HEK293 (cell line): ENCODE measurements at regions not wholly inside any gene's neighbourhood (a gene's known extent, or its start where the extent isn't known, plus 50 kb on each side); places are given as distances from the start of the nearest gene placed in this dataset.

Experiments used
- CTCF ChIA-PET: fragments of 350-600 bp; formaldehyde crosslinking; extraction: SDS; loops from one replicate; lab custom pipeline; 2021; ENCODE audit warnings: antibody characterized with exemption; lab: Yijun Ruan, JAX
- POLR2A ChIA-PET: fragments of 300-600 bp; formaldehyde crosslinking; extraction: SDS; loops from one replicate; lab custom pipeline; 2020; ENCODE audit warnings: antibody characterized with exemption, inconsistent platforms; lab: Yijun Ruan, JAX
- H3K27ac ChIP-seq: fragments of 200-500 bp; sonication (Bioruptor generic); 2 replicates; pipeline ENCODE4 v1.5.1; 2014; ENCODE audit warnings: low read depth, low read length, control low read depth, inconsistent platforms; ENCODE audit errors: extremely low read depth
- H3K36me3 ChIP-seq, 2 experiments: fragments of 200-500 bp in 1 of 2; sonication (Bioruptor generic) in 1 of 2; 1 replicate in 1 of 2; 2 replicates in 1 of 2; pipeline ENCODE4 v1.5.1; 2014 to 2017; ENCODE audit warnings: inconsistent platforms in 2 of 2, low read length in 2 of 2; ENCODE audit not compliant: control insufficient read depth in 2 of 2, insufficient read depth in 1 of 2
- H3K4me1 ChIP-seq: fragments of 200-500 bp; sonication (Bioruptor generic); 2 replicates; pipeline ENCODE4 v1.5.1; 2014; ENCODE audit warnings: mild to moderate bottlenecking, low read length, inconsistent platforms; ENCODE audit not compliant: control insufficient read depth, insufficient read depth
- H3K4me3 ChIP-seq: 2 replicates; pipeline ENCODE4 v1.5.1; 2011; ENCODE audit warnings: low read depth, mild to moderate bottlenecking, control low read depth, low read length, moderate library complexity
- H3K9me3 ChIP-seq: fragments of 200-500 bp; sonication (Bioruptor generic); 2 replicates; pipeline ENCODE4 v1.5.1; 2014; ENCODE audit warnings: low read depth, low read length, inconsistent platforms; ENCODE audit not compliant: control insufficient read depth, insufficient read depth
- GLI4 ChIP-seq: fragments of 450-650 bp; formaldehyde crosslinking; IDR thresholded peaks from 2 replicates; pipeline ENCODE4 v1.5.1; 2016; ENCODE audit warnings: missing biosample characterization, missing genetic modification characterization
- GLIS2 ChIP-seq: fragments of 450-650 bp; formaldehyde crosslinking; IDR thresholded peaks from 2 replicates; pipeline ENCODE4 v1.5.1; 2016; ENCODE audit warnings: missing biosample characterization, missing genetic modification characterization
- RBAK ChIP-seq: fragments of 450-650 bp; formaldehyde crosslinking; IDR thresholded peaks from 2 replicates; pipeline ENCODE4 v1.5.1; 2016; ENCODE audit warnings: missing biosample characterization, missing genetic modification characterization
- SALL2 ChIP-seq: fragments of 450-650 bp; formaldehyde crosslinking; IDR thresholded peaks from 2 replicates; pipeline ENCODE4 v1.5.0; 2017; ENCODE audit warnings: missing biosample characterization, mild to moderate bottlenecking, missing genetic modification characterization, borderline replicate concordance
- SCRT1 ChIP-seq: fragments of 450-650 bp; formaldehyde crosslinking; IDR thresholded peaks from 2 replicates; pipeline ENCODE4 v1.5.1; 2016; ENCODE audit warnings: missing biosample characterization, missing genetic modification characterization, borderline replicate concordance
- YY2 ChIP-seq: fragments of 450-650 bp; formaldehyde crosslinking; IDR thresholded peaks from 2 replicates; pipeline ENCODE4 v1.5.1; 2016; ENCODE audit warnings: missing biosample characterization, missing genetic modification characterization
- ZBTB8A ChIP-seq: fragments of 450-650 bp; formaldehyde crosslinking; IDR thresholded peaks from 2 replicates; pipeline ENCODE4 v1.5.1; 2016; ENCODE audit warnings: missing biosample characterization, missing genetic modification characterization
- ZFP3 ChIP-seq: fragments of 450-650 bp; formaldehyde crosslinking; IDR thresholded peaks from 2 replicates; pipeline ENCODE4 v1.5.1; 2016; ENCODE audit warnings: low read depth, missing biosample characterization, missing genetic modification characterization
- ZNF10 ChIP-seq: fragments of 450-650 bp; formaldehyde crosslinking; IDR thresholded peaks from 2 replicates; pipeline ENCODE4 v1.5.1; 2017; ENCODE audit warnings: missing biosample characterization, missing genetic modification characterization
- ZNF132 ChIP-seq: fragments of 450-650 bp; formaldehyde crosslinking; IDR thresholded peaks from 2 replicates; pipeline ENCODE4 v1.5.1; 2017; ENCODE audit warnings: missing biosample characterization, missing genetic modification characterization, borderline replicate concordance
- ZNF174 ChIP-seq: fragments of 450-650 bp; formaldehyde crosslinking; IDR thresholded peaks from 2 replicates; pipeline ENCODE4 v1.5.0; 2017; ENCODE audit warnings: missing biosample characterization, mild to moderate bottlenecking, missing genetic modification characterization
- ZNF175 ChIP-seq: fragments of 450-650 bp; formaldehyde crosslinking; IDR thresholded peaks from 2 replicates; pipeline ENCODE4 v1.5.1; 2016; ENCODE audit warnings: missing biosample characterization, missing genetic modification characterization
- ZNF24 ChIP-seq: fragments of 450-650 bp; formaldehyde crosslinking; IDR thresholded peaks from 2 replicates; pipeline ENCODE4 v1.5.1; 2016; ENCODE audit warnings: missing biosample characterization, missing genetic modification characterization
- ZNF324 ChIP-seq: fragments of 450-650 bp; formaldehyde crosslinking; IDR thresholded peaks from 2 replicates; pipeline ENCODE4 v1.5.1; 2016; ENCODE audit warnings: missing biosample characterization, missing genetic modification characterization
- ZNF391 ChIP-seq: fragments of 450-650 bp; formaldehyde crosslinking; IDR thresholded peaks from 2 replicates; pipeline ENCODE4 v1.5.1; 2016; ENCODE audit warnings: low read depth, missing biosample characterization, missing genetic modification characterization, borderline replicate concordance
- ZNF426 ChIP-seq: fragments of 450-650 bp; formaldehyde crosslinking; IDR thresholded peaks from 2 replicates; pipeline ENCODE4 v1.5.1; 2017; ENCODE audit warnings: missing biosample characterization, missing genetic modification characterization, mild to moderate bottlenecking, inconsistent platforms, moderate library complexity
- ZNF521 ChIP-seq: fragments of 450-650 bp; formaldehyde crosslinking; IDR thresholded peaks from 2 replicates; pipeline ENCODE4 v1.5.1; 2017; ENCODE audit warnings: missing biosample characterization, mild to moderate bottlenecking, missing genetic modification characterization
- ZNF571 ChIP-seq: fragments of 450-650 bp; formaldehyde crosslinking; IDR thresholded peaks from 2 replicates; pipeline ENCODE4 v1.5.0; 2017; ENCODE audit warnings: missing biosample characterization, missing genetic modification characterization
- ZNF610 ChIP-seq: fragments of 450-650 bp; formaldehyde crosslinking; IDR thresholded peaks from 2 replicates; pipeline ENCODE4 v1.5.1; 2016; ENCODE audit warnings: missing biosample characterization, missing genetic modification characterization, borderline replicate concordance
- ZNF76 ChIP-seq: fragments of 450-650 bp; formaldehyde crosslinking; IDR thresholded peaks from 2 replicates; pipeline ENCODE4; 2016; ENCODE audit warnings: low read depth, missing biosample characterization, missing genetic modification characterization, borderline replicate concordance
- ZNF843 ChIP-seq: fragments of 450-650 bp; formaldehyde crosslinking; IDR thresholded peaks from 2 replicates; pipeline ENCODE4 v1.5.1; 2016; ENCODE audit warnings: missing biosample characterization, missing genetic modification characterization
- ZSCAN23 ChIP-seq: fragments of 450-650 bp; formaldehyde crosslinking; IDR thresholded peaks from 2 replicates; pipeline ENCODE4 v1.5.1; 2016; ENCODE audit warnings: missing biosample characterization, missing genetic modification characterization
- TF ChIP-seq, protein P1 (sequence below): fragments of 450-650 bp; formaldehyde crosslinking; IDR thresholded peaks from 2 replicates; pipeline ENCODE4 v1.5.1; 2017; ENCODE audit warnings: missing biosample characterization, mild to moderate bottlenecking, missing genetic modification characterization, moderate library complexity
- TF ChIP-seq, protein P2 (sequence below): fragments of 450-650 bp; formaldehyde crosslinking; IDR thresholded peaks from 2 replicates; pipeline ENCODE4 v1.5.0; 2017; ENCODE audit warnings: missing biosample characterization, missing genetic modification characterization, borderline replicate concordance
- TF ChIP-seq, protein P3 (sequence below): fragments of 450-650 bp; formaldehyde crosslinking; IDR thresholded peaks from 2 replicates; pipeline ENCODE4; 2016; ENCODE audit warnings: missing biosample characterization, missing genetic modification characterization
- TF ChIP-seq, protein P4 (sequence below): fragments of 450-650 bp; formaldehyde crosslinking; IDR thresholded peaks from 2 replicates; pipeline ENCODE4 v1.5.1; 2017; ENCODE audit warnings: missing biosample characterization, missing genetic modification characterization
- TF ChIP-seq, protein P5 (sequence below): fragments of 450-650 bp; formaldehyde crosslinking; IDR thresholded peaks from 2 replicates; pipeline ENCODE4 v1.5.1; 2016; ENCODE audit warnings: missing biosample characterization, missing genetic modification characterization
- TF ChIP-seq, protein P6 (sequence below): fragments of 450-650 bp; IDR thresholded peaks from 2 replicates; pipeline ENCODE4 v1.5.1; 2018; ENCODE audit warnings: missing biosample characterization, missing genetic modification characterization
- TF ChIP-seq, protein P7 (sequence below): fragments of 450-650 bp; formaldehyde crosslinking; IDR thresholded peaks from 2 replicates; pipeline ENCODE4 v1.5.1; 2016; ENCODE audit warnings: missing biosample characterization, missing genetic modification characterization

DNA sequence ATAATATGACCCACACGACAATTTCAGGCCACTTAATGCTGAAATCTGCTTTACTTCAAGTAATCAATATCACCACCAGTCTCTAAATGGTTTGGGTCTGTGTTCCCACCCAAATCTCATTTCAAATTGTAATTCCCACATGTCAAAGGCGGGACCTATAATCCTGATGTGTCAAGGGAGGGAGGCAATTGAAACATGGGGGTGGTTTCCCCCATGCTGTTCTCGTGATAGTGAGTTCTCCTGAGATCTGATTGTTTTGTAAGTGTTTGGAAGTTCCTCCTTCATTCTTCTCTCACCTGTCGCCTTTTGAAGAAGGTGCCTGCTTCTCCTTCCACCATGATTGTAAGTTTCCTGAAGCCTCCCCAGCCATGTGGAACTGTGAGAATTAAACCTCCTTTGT is 178.4 kb downstream of the CRPPA start:
- no peak overlapping the region for H3K27ac ChIP-seq

DNA sequence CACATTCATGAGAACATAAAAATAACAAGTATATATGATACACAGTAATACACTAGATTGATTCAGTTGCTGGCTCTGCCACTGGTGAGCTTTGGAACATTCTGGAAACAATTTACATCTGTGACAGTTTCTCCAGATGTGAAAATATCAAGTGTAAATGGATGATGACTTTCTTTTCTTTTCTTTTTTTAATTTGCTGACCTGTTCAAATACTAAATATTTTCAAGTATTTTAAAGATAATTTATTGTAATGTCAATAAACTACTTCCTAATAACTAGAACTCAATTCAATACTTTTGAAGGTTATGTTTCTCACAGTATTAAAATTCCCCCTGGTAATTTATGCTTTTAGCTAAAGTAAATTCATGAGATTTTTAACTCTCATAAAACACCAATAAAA is 180.3 kb downstream of the CRPPA start:
- H3K4me1 ChIP-seq = no peaks in the 10 kb centered on the region
- CTCF ChIA-PET = interaction anchor here (0.5 kb wide), 1 partner anchor 100 kb away, joined by 3 read pairs; no protein-coding TSS in a partner anchor
- no peak overlapping the region for H3K4me3 ChIP-seq
- H3K36me3 ChIP-seq = no peaks in the 10 kb centered on the region
- H3K9me3 ChIP-seq = no peaks in the 10 kb centered on the region
- POLR2A ChIA-PET = no interaction called here
- H3K27ac ChIP-seq = no peak overlapping the region
- TF ChIP-seq ZNF324 (tag by site-specific recombination) = no peak
- no peak for TF ChIP-seq YY2 (tag by site-specific recombination)
- TF ChIP-seq, protein P1, sequence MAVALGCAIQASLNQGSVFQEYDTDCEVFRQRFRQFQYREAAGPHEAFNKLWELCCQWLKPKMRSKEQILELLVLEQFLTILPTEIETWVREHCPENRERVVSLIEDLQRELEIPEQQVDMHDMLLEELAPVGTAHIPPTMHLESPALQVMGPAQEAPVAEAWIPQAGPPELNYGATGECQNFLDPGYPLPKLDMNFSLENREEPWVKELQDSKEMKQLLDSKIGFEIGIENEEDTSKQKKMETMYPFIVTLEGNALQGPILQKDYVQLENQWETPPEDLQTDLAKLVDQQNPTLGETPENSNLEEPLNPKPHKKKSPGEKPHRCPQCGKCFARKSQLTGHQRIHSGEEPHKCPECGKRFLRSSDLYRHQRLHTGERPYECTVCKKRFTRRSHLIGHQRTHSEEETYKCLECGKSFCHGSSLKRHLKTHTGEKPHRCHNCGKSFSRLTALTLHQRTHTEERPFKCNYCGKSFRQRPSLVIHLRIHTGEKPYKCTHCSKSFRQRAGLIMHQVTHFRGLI (tag by site-specific recombination) = no peak
- no peak for TF ChIP-seq ZNF571 (tag by site-specific recombination)
- TF ChIP-seq ZNF10 (tag by site-specific recombination) = no peak
- TF ChIP-seq SALL2 = no peak
- TF ChIP-seq ZNF391 (tag by site-specific recombination) = no peak
- TF ChIP-seq RBAK (tag by site-specific recombination) = no peak
- no peak for TF ChIP-seq ZNF521 (tag by site-specific recombination)
- TF ChIP-seq, protein P2, sequence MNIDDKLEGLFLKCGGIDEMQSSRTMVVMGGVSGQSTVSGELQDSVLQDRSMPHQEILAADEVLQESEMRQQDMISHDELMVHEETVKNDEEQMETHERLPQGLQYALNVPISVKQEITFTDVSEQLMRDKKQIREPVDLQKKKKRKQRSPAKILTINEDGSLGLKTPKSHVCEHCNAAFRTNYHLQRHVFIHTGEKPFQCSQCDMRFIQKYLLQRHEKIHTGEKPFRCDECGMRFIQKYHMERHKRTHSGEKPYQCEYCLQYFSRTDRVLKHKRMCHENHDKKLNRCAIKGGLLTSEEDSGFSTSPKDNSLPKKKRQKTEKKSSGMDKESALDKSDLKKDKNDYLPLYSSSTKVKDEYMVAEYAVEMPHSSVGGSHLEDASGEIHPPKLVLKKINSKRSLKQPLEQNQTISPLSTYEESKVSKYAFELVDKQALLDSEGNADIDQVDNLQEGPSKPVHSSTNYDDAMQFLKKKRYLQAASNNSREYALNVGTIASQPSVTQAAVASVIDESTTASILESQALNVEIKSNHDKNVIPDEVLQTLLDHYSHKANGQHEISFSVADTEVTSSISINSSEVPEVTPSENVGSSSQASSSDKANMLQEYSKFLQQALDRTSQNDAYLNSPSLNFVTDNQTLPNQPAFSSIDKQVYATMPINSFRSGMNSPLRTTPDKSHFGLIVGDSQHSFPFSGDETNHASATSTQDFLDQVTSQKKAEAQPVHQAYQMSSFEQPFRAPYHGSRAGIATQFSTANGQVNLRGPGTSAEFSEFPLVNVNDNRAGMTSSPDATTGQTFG = no peak
- TF ChIP-seq, protein P3, sequence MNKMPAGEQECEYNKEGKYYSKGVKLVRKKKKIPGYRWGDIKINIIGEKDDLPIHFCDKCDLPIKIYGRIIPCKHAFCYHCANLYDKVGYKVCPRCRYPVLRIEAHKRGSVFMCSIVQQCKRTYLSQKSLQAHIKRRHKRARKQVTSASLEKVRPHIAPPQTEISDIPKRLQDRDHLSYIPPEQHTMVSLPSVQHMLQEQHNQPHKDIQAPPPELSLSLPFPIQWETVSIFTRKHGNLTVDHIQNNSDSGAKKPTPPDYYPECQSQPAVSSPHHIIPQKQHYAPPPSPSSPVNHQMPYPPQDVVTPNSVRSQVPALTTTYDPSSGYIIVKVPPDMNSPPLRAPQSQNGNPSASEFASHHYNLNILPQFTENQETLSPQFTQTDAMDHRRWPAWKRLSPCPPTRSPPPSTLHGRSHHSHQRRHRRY = no peak
- TF ChIP-seq ZNF24 (tag by site-specific recombination) = no peak
- no peak for TF ChIP-seq GLI4
- no peak for TF ChIP-seq ZFP3 (tag by site-specific recombination)
- no peak for TF ChIP-seq SCRT1 (tag by site-specific recombination)

More for the DNA sequence above, 178.4 kb downstream of the CRPPA start:
- Histone ChIP-seq H3K4me3 (no peak overlapping the region), H3K9me3 (no peaks in the 10 kb centered on the region), H3K36me3 (no peaks in the 10 kb centered on the region)
- POLR2A ChIA-PET = no interaction called here
- TF ChIP-seq, protein P4, sequence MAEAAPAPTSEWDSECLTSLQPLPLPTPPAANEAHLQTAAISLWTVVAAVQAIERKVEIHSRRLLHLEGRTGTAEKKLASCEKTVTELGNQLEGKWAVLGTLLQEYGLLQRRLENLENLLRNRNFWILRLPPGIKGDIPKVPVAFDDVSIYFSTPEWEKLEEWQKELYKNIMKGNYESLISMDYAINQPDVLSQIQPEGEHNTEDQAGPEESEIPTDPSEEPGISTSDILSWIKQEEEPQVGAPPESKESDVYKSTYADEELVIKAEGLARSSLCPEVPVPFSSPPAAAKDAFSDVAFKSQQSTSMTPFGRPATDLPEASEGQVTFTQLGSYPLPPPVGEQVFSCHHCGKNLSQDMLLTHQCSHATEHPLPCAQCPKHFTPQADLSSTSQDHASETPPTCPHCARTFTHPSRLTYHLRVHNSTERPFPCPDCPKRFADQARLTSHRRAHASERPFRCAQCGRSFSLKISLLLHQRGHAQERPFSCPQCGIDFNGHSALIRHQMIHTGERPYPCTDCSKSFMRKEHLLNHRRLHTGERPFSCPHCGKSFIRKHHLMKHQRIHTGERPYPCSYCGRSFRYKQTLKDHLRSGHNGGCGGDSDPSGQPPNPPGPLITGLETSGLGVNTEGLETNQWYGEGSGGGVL (tag by site-specific recombination) = no peak
- TF ChIP-seq, protein P5, sequence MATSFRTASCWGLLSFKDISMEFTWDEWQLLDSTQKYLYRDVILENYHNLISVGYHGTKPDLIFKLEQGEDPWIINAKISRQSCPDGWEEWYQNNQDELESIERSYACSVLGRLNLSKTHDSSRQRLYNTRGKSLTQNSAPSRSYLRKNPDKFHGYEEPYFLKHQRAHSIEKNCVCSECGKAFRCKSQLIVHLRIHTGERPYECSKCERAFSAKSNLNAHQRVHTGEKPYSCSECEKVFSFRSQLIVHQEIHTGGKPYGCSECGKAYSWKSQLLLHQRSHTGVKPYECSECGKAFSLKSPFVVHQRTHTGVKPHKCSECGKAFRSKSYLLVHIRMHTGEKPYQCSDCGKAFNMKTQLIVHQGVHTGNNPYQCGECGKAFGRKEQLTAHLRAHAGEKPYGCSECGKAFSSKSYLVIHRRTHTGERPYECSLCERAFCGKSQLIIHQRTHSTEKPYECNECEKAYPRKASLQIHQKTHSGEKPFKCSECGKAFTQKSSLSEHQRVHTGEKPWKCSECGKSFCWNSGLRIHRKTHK (tag by site-specific recombination) = no peak
- TF ChIP-seq ZBTB8A (tag by site-specific recombination) (no peak), GLIS2 (tag by site-specific recombination) (no peak), ZNF132 (no peak), ZNF610 (tag by site-specific recombination) (no peak), ZNF10 (tag by site-specific recombination) (no peak), ZSCAN23 (tag by site-specific recombination) (no peak), ZNF175 (no peak), ZNF843 (tag by site-specific recombination) (no peak), ZNF174 (tag by site-specific recombination) (no peak), ZNF426 (no peak), ZNF76 (tag by site-specific recombination) (no peak)
- TF ChIP-seq, protein P6, sequence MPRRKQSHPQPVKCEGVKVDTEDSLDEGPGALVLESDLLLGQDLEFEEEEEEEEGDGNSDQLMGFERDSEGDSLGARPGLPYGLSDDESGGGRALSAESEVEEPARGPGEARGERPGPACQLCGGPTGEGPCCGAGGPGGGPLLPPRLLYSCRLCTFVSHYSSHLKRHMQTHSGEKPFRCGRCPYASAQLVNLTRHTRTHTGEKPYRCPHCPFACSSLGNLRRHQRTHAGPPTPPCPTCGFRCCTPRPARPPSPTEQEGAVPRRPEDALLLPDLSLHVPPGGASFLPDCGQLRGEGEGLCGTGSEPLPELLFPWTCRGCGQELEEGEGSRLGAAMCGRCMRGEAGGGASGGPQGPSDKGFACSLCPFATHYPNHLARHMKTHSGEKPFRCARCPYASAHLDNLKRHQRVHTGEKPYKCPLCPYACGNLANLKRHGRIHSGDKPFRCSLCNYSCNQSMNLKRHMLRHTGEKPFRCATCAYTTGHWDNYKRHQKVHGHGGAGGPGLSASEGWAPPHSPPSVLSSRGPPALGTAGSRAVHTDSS (tag by site-specific recombination) = no peak
- TF ChIP-seq, protein P7, sequence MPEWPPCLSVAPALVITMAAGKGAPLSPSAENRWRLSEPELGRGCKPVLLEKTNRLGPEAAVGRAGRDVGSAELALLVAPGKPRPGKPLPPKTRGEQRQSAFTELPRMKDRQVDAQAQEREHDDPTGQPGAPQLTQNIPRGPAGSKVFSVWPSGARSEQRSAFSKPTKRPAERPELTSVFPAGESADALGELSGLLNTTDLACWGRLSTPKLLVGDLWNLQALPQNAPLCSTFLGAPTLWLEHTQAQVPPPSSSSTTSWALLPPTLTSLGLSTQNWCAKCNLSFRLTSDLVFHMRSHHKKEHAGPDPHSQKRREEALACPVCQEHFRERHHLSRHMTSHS (tag by site-specific recombination) = no peak
- TF ChIP-seq, all 188 proteins: peak for 0
- H3K4me1 ChIP-seq = no peaks in the 10 kb centered on the region
- CTCF ChIA-PET = no interaction called here
